Activated naive CD8-positive, alpha-beta T cell treated with anti-CD3 and anti-CD28 coated beads, Interleukin-2, amount 50 U/mL, for 24 hours (primary cell): ENCODE measurements at regions not wholly inside any gene's neighbourhood (a gene's known extent, or its start where the extent isn't known, plus 50 kb on each side); places are given as distances from the start of the nearest gene placed in this dataset.
A peak's percentile ranks its signal among the peaks of the same experiment; 100 is the strongest.
"Not testable (repeated sequence)": the region's sequence is repeated elsewhere in the genome, so short reads cannot be mapped to it uniquely, and the experiment has no call there.

Source experiments
- ATAC-seq: fragments of 150-1000 bp; cut with Tn5 transposase; one replicate; pipeline ENCODE4 v1.10.0; 2021
- DNase-seq: peaks from one replicate; pipeline ENCODE4 v3.0.0; 2021
- H3K27ac Mint-ChIP-seq: one replicate; pipeline ENCODE4 v1.8.0; 2021; ENCODE audit warnings: mild to moderate bottlenecking, mixed read lengths
- H3K27me3 Mint-ChIP-seq: one replicate; pipeline ENCODE4 v1.8.0; 2021; ENCODE audit warnings: mixed read lengths
- H3K36me3 Mint-ChIP-seq: one replicate; pipeline ENCODE4 v1.8.0; 2021; ENCODE audit warnings: low read depth, mixed read lengths
- H3K4me1 Mint-ChIP-seq: one replicate; pipeline ENCODE4 v1.8.0; 2021; ENCODE audit warnings: mixed read lengths
- H3K4me3 Mint-ChIP-seq: one replicate; pipeline ENCODE4 v1.8.0; 2021; ENCODE audit warnings: mild to moderate bottlenecking, moderate library complexity, mixed read lengths
- H3K9me3 Mint-ChIP-seq: one replicate; pipeline ENCODE4 v1.8.0; 2021; ENCODE audit warnings: mixed read lengths

DNA sequence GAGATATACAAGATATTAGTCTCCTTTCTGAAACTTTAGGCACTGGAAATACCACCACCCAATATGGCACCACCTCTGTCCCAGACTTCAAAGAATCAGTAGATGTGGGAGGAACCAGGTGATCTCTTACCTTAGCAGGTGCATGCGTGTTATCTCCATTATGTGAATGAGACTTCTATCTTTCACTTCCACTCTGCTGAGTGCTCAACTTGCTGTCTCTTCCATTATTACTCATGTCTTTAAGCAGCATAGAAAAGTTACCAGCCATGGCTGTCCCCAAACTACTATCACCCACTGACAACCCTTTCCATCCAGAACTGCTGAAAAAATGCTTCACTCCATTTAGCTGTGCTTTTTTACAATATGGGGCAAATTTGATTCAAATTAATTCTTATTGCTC lies 101.5 kb upstream of the PRSS1 start:
- H3K9me3 Mint-ChIP-seq = no peaks in the 10 kb centered on the region
- no peak overlapping the region for H3K27ac Mint-ChIP-seq
- peaks cover 18% of the 10 kb centered on the region for H3K27me3 Mint-ChIP-seq
- H3K36me3 Mint-ChIP-seq = no peaks in the 10 kb centered on the region
- no peak overlapping the region for H3K4me3 Mint-ChIP-seq
- ATAC-seq (no peak), DNase-seq (no peak)
- peaks cover 22% of the 10 kb centered on the region for H3K4me1 Mint-ChIP-seq

DNA sequence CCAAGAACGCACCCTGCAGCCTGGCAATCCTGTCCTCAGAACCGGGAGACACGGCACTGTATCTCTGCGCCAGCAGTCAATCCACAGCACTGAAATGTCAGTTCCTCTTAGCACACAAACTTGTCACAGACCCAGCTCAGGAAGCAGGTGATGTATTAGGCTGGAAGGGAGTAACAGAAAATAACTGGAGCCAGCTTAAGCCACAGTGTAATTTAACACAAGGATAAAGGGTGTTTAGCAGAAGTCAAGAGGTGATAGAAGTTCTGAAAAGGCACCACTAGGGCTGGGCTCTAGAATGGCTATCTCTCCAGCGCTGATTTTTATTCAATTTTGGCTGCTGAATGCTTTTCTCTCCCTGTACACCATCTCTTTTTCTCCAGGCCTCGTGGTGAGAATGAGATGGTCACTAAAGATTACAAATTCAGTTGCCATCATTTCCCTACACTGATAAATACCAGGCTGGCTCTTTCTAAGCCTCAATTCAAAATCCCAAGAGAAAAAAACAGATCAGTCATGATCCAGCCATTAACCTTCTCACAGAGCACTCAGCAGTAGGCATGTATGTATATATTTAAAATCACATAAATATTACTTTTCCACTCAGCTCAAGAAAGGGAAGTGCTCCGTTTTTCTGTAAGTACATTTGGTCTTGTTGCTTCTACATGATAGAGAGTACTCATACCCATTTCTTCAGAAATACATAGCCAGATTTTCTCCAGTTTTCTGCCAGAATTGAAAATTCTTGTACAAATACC lies 102.7 kb upstream of the PRSS1 start:
- Mint-ChIP-seq H3K4me1 (peaks cover 22% of the 10 kb centered on the region), H3K27me3 (peaks cover 18% of the 10 kb centered on the region), H3K27ac (no peak overlapping the region), H3K36me3 (no peaks in the 10 kb centered on the region), H3K4me3 (peak overlapping the region; percentile 64), H3K9me3 (no peaks in the 10 kb centered on the region)
- ATAC-seq = no peak
- DNase-seq = no peak

DNA sequence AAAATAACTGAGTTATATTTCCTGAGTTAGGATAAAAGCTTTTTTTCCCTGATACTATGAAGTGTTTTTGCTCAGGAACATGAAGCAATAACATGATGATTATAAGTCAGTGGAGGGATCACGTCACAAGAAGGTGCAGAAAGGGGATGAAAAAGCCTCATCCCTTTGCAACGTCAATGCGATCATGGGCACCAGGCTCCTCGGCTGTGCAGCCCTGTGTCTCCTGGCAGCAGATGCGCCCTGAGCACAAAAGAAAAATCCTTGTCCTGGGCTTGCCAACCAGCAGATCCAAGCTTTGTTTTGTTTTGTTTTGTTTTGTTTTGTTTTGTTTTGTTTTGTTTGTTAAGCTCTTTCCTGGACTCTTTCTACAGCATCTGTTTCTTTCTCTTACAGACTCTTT lies 103.5 kb upstream of the PRSS1 start:
- H3K4me3 Mint-ChIP-seq = peak overlapping the region; percentile 64
- no peak overlapping the region for H3K27ac Mint-ChIP-seq
- H3K36me3 Mint-ChIP-seq = no peaks in the 10 kb centered on the region
- DNase-seq = no peak
- H3K27me3 Mint-ChIP-seq = peaks cover 18% of the 10 kb centered on the region
- H3K9me3 Mint-ChIP-seq = no peaks in the 10 kb centered on the region
- ATAC-seq = no peak
- peaks cover 21% of the 10 kb centered on the region for H3K4me1 Mint-ChIP-seq

GRCh38 chr7:142642316-142642715 lies 107.0 kb upstream of the PRSS1 start:
- peaks cover 20% of the 10 kb centered on the region for H3K4me1 Mint-ChIP-seq
- H3K27me3 Mint-ChIP-seq = peaks cover 18% of the 10 kb centered on the region
- no peak overlapping the region for H3K4me3 Mint-ChIP-seq
- no peaks in the 10 kb centered on the region for H3K36me3 Mint-ChIP-seq
- DNase-seq = no peak
- no peaks in the 10 kb centered on the region for H3K9me3 Mint-ChIP-seq
- ATAC-seq = no peak
- no peak overlapping the region for H3K27ac Mint-ChIP-seq

- Mint-ChIP-seq H3K27me3 (peaks cover 17% of the 10 kb centered on the region), H3K4me1 (peaks cover 22% of the 10 kb centered on the region)
- H3K9me3 Mint-ChIP-seq, H3K4me3 Mint-ChIP-seq, H3K36me3 Mint-ChIP-seq, ATAC-seq, H3K27ac Mint-ChIP-seq, DNase-seq: not testable (repeated sequence)
Observed at GRCh38 chr7:142641252-142641651, 108.0 kb upstream of the PRSS1 start.

DNA sequence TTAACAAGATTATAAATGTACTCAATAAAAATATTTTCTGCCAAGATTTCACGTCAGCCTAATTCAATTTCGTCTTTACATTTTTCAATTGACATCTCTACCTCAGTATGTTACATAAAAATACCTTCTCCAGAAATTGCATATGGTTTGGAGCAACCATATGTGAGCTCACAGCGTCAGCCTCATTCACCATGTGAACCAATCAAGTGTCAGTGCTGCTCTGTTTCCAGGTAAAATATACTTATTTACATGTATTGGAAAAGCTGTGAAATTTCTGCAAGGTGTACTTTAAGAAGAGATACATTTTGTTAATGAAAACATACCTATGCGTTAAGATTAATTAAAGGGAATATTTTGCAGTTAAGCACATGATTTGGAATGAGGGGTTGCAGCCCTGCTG lies 110.7 kb upstream of the PRSS1 start:
- no peak overlapping the region for H3K27ac Mint-ChIP-seq
- H3K27me3 Mint-ChIP-seq = peaks cover 6% of the 10 kb centered on the region
- no peaks in the 10 kb centered on the region for H3K36me3 Mint-ChIP-seq
- DNase-seq (no peak), ATAC-seq (no peak)
- peaks cover 14% of the 10 kb centered on the region for H3K4me1 Mint-ChIP-seq
- peak overlapping the region; percentile 45 for H3K4me3 Mint-ChIP-seq
- no peaks in the 10 kb centered on the region for H3K9me3 Mint-ChIP-seq

DNA sequence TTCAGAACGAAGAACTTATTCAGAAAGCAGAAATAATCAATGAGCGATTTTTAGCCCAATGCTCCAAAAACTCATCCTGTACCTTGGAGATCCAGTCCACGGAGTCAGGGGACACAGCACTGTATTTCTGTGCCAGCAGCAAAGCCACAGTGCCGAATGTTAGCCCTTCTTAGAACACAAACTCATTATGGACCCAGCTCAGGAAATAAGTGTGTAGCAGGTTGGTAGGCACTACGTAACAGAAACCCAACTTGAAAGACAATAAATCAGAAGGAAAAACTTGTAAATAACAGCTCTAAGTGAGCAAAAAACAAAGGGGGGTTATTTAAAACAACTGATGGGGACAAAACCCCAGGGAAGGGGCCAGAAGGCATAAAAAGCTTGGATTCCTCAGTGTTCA lies 112.0 kb upstream of the PRSS1 start:
- DNase-seq = no peak
- peak; percentile 35 for ATAC-seq
- Mint-ChIP-seq H3K4me3 (peak overlapping the region; percentile 88), H3K9me3 (no peaks in the 10 kb centered on the region), H3K36me3 (no peaks in the 10 kb centered on the region), H3K27me3 (peaks cover 3% of the 10 kb centered on the region), H3K4me1 (peaks cover 14% of the 10 kb centered on the region), H3K27ac (peak overlapping the region; percentile 96)

DNA sequence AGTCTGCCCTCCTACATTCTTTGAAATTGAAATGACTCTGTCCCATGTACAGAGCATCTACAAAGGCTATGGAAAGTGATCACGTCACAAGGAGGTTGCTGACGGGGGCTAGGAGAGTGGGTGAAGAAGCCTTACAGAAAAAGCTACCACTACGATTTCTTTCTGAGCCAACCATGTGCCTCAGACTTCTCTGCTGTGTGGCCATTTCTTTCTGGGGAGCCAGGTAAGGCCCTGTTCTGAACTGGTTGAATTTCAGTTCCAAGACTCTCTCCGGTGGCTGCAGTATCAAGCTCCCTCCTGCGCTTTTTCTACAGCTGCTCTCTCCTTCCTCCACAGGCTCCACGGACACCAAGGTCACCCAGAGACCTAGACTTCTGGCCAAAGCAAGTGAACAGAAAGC lies 112.5 kb upstream of the PRSS1 start:
- Mint-ChIP-seq H3K9me3 (no peaks in the 10 kb centered on the region), H3K27me3 (peaks cover 3% of the 10 kb centered on the region), H3K4me1 (peaks cover 16% of the 10 kb centered on the region), H3K27ac (peak overlapping the region; percentile 96), H3K4me3 (peak overlapping the region; percentile 88), H3K36me3 (no peaks in the 10 kb centered on the region)
- peak; percentile 85 for ATAC-seq
- DNase-seq = peak; percentile 24

DNA sequence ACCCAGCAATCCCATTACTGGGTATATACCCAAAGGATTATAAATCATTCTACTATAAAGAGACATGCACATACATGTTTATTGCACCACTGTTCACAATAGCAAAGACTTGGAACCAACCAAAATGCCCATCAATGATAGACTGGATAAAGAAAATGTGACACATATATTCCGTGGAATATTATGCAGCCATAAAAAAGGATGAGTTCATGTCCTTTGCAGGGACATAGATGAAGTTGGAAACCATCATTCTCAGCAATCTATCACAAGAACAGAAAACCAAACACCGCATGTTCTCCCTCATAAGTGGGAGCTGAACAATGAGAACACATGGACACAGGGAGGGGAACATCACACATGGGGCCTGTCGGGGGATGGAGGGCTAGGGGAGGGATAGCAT lies 113.2 kb upstream of the PRSS1 start:
- not testable (repeated sequence) for H3K9me3 Mint-ChIP-seq, H3K36me3 Mint-ChIP-seq, DNase-seq, H3K27me3 Mint-ChIP-seq, ATAC-seq
- peaks cover 14% of the 10 kb centered on the region for H3K4me1 Mint-ChIP-seq
- peak overlapping the region; percentile 78 for H3K27ac Mint-ChIP-seq
- H3K4me3 Mint-ChIP-seq = peak overlapping the region; percentile 88

DNA sequence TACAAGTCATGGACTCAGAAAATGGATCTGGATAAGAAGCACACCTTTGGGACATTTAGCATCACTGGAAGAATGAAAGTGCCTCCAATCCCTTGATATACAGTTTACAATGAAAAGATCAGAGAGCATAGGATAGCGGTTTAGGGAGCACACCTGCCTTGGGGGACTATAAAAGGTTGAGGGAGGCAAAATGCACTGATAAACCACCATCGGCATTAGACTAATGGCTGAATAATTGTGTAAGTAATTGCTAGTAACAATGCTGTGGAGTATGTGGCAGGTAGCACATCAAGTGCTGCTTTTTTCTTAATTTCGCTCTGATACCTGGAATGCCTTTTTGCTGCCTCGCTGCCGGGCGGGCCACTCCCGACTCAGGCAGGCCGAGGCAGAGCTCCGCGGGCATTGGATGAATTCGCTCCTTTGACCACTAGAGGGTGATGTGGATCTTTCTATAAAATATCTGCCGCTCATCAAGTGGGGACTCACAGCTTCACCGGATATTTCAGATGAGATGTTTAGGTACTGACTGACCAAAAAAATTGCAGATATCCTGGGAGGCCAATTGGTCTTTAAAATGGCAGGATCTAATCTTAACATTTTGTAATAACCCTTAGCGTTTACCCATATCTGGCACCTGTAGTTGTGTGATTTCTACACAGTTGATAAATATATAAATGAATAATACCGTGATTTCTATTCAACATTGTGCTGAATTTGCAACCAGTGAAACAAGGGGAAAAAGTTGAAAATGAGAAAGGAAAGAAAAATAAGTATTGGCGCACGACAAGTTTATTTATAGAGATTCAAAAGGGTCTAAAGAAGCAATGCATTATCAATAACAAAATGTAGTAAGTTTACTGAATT lies 116.8 kb upstream of the PRSS1 start:
- peaks cover 5% of the 10 kb centered on the region for H3K27me3 Mint-ChIP-seq
- DNase-seq (peak; percentile 48), ATAC-seq (peak; percentile 76)
- H3K4me1 Mint-ChIP-seq = peaks cover 13% of the 10 kb centered on the region
- no peaks in the 10 kb centered on the region for H3K36me3 Mint-ChIP-seq
- no peaks in the 10 kb centered on the region for H3K9me3 Mint-ChIP-seq
- no peak overlapping the region for H3K27ac Mint-ChIP-seq
- no peak overlapping the region for H3K4me3 Mint-ChIP-seq

DNA sequence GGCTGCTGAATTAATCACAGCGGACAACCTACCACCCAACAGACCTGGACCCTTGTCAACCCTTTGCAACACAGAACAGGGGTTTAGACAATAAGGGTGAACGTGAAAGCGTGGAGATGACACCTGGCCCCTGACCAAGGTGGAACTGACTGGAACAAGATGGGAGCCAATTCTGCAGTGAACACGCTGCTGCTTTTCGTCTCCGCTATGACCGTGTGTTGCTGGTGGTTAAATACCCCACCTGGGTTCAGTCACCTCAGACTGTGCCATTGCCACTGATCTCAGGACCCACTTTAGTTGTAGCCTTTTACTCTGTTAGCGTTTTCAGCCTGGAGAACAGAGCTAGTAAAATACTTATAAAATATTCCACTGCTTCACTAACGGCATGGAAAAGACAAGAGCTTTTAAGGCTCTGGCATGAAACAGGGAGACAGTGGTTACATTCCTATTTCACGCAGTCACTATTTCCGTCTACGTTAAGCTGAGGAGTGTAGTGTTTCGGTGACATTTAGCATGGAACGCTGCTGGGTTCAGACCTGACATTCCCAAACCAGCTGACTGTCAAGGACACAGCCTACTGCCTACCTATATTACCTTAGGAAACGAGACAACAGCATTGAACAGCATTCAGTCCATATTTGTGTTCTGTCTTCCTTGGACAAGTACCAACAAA lies 119.5 kb upstream of the PRSS1 start:
- DNase-seq = no peak
- no peaks in the 10 kb centered on the region for H3K36me3 Mint-ChIP-seq
- no peaks in the 10 kb centered on the region for H3K9me3 Mint-ChIP-seq
- no peak overlapping the region for H3K27ac Mint-ChIP-seq
- no peak overlapping the region for H3K4me3 Mint-ChIP-seq
- ATAC-seq = no peak
- peaks cover 11% of the 10 kb centered on the region for H3K4me1 Mint-ChIP-seq
- peaks cover 12% of the 10 kb centered on the region for H3K27me3 Mint-ChIP-seq

DNA sequence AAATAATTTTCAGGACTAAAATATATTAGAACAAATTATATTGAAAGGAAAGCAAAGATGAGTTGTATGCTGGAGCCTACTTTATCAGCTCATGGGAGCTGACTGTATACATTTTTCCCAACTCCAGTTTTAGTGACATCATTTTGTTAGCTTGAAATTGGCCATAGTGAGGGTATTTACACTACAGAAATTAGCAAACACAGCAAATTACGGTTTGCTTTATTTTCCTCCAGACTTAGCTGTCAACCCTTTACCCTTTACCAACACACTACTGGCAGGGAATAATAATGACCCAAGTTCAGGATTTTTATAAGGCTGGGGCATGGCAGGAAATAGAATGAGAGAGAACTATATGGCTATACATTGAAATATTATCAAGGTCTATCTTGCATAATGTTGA lies 120.3 kb upstream of the PRSS1 start:
- no peaks in the 10 kb centered on the region for H3K9me3 Mint-ChIP-seq
- no peak overlapping the region for H3K27ac Mint-ChIP-seq
- peaks cover 12% of the 10 kb centered on the region for H3K27me3 Mint-ChIP-seq
- H3K36me3 Mint-ChIP-seq = no peaks in the 10 kb centered on the region
- DNase-seq (no peak), ATAC-seq (no peak)
- H3K4me1 Mint-ChIP-seq = peaks cover 11% of the 10 kb centered on the region
- H3K4me3 Mint-ChIP-seq = no peak overlapping the region

- DNase-seq, H3K27ac Mint-ChIP-seq, H3K4me1 Mint-ChIP-seq, H3K36me3 Mint-ChIP-seq, ATAC-seq, H3K9me3 Mint-ChIP-seq: not testable (repeated sequence)
- Mint-ChIP-seq H3K27me3 (peaks cover 11% of the 10 kb centered on the region), H3K4me3 (peak overlapping the region; percentile 72)
Observed at GRCh38 chr7:142627223-142627622, 122.0 kb upstream of the PRSS1 start.

DNA sequence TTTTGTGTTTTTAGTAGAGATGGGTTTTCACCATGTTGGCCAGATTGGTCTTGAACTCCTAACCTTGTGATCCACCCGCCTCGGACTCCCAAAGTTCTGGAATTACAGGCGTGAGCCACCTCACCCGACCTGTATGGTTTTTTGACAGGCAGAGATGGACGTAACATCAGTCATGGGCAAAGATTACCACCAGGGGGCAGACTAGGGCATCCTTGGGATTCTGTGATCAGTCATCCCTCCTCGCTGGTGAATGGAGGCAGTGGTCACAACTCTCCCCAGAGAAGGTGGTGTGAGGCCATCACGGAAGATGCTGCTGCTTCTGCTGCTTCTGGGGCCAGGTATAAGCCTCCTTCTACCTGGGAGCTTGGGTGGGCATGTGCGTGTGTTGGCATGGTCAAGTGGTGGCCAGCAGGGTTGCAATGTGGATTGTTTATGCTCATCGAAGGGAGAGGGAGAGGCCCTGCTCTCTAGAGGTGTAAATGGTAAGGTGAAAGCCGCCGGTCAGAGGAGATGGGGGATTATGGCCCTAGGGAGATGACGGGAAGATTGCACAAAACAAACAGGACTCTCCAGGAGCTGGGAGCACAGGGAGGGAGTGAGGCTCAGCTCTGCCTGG lies 122.7 kb upstream of the PRSS1 start:
- H3K36me3 Mint-ChIP-seq = no peaks in the 10 kb centered on the region
- H3K4me1 Mint-ChIP-seq = peaks cover 4% of the 10 kb centered on the region
- peaks cover 11% of the 10 kb centered on the region for H3K27me3 Mint-ChIP-seq
- H3K4me3 Mint-ChIP-seq = peak overlapping the region; percentile 72
- H3K9me3 Mint-ChIP-seq = no peaks in the 10 kb centered on the region
- H3K27ac Mint-ChIP-seq = no peak overlapping the region
- ATAC-seq (peak; percentile 88), DNase-seq (peak; percentile 72)
